CD14-positive monocyte (primary cell): ENCODE measurements at regions not wholly inside any gene's neighbourhood (a gene's known extent, or its start where the extent isn't known, plus 50 kb on each side); places are given as distances from the start of the nearest gene placed in this dataset.
A peak's percentile ranks its signal among the peaks of the same experiment; 100 is the strongest.

Experiments
- DNase-seq, 3 donors: peaks; one replicate each; pipeline ENCODE4 v3.0.0-alpha.2; 2011 to 2022
- H2AFZ ChIP-seq: 2 replicates; pipeline ENCODE4 v1.6.0; 2012; ENCODE audit warnings: mild to moderate bottlenecking, low read depth, low read length, inconsistent platforms; ENCODE audit not compliant: insufficient read depth, poor library complexity, severe bottlenecking
- H3K27ac ChIP-seq, 2 donors: 1 replicate in 1 of 2; 2 replicates in 1 of 2; pipeline ENCODE4 v1.5.1; 2012 to 2013; ENCODE audit warnings: low read length in 2 of 2, control low read depth in 1 of 2, inconsistent platforms in 1 of 2, low read depth in 1 of 2, mild to moderate bottlenecking in 1 of 2
- H3K27me3 ChIP-seq, 2 donors: one replicate each; pipeline versions ENCODE4 v1.6.0 to v1.6.1; 2011 to 2013; ENCODE audit warnings: low read length in 2 of 2; ENCODE audit not compliant: control insufficient read depth in 2 of 2, insufficient read depth in 2 of 2
- H3K36me3 ChIP-seq, 2 donors: replicated peaks in 1 of 2; 1 replicate in 1 of 2; 2 replicates in 1 of 2; pipeline versions ENCODE4 v1.5.1 to v1.6.1; 2012 to 2013; ENCODE audit warnings: low read length in 2 of 2, control low read depth in 1 of 2, inconsistent platforms in 1 of 2, mild to moderate bottlenecking in 1 of 2; ENCODE audit not compliant: insufficient read depth in 2 of 2, control insufficient read depth in 1 of 2
- H3K4me1 ChIP-seq, 2 donors: 1 replicate in 1 of 2; 2 replicates in 1 of 2; pipeline versions ENCODE4 v1.5.1 to v1.6.1; 2012 to 2013; ENCODE audit warnings: low read length in 2 of 2, control low read depth in 1 of 2, inconsistent platforms in 1 of 2, mild to moderate bottlenecking in 1 of 2, moderate library complexity in 1 of 2; ENCODE audit not compliant: insufficient read depth in 2 of 2, control insufficient read depth in 1 of 2
- H3K4me2 ChIP-seq: replicated peaks from 2 replicates; pipeline ENCODE3; 2012; ENCODE audit warnings: low read length, moderate library complexity, mild to moderate bottlenecking; ENCODE audit not compliant: poor library complexity, severe bottlenecking; ENCODE audit errors: extremely low read depth
- H3K4me3 ChIP-seq, 3 experiments: fragments of 200-600 bp in 1 of 3; sonication (generic) in 1 of 3; replicated peaks in 1 of 3; 1 replicate in 2 of 3; 2 replicates in 1 of 3; pipeline ENCODE4 v1.5.1; 2011 to 2013; ENCODE audit warnings: low read length in 3 of 3, mild to moderate bottlenecking in 3 of 3, control low read depth in 2 of 3, low read depth in 2 of 3, inconsistent platforms in 1 of 3, moderate library complexity in 1 of 3
- H3K79me2 ChIP-seq: 2 replicates; pipeline ENCODE4 v1.6.0; 2012; ENCODE audit warnings: mild to moderate bottlenecking, control low read depth, inconsistent platforms, low read length, moderate library complexity; ENCODE audit not compliant: insufficient read depth
- H3K9ac ChIP-seq: 2 replicates; pipeline ENCODE4 v1.6.0; 2017; ENCODE audit warnings: low read length, mild to moderate bottlenecking; ENCODE audit not compliant: insufficient read depth, poor library complexity, severe bottlenecking
- H3K9me3 ChIP-seq, 2 donors: replicated peaks in 1 of 2; 1 replicate in 1 of 2; 2 replicates in 1 of 2; pipeline versions ENCODE4 v1.5.1 to v1.6.1; 2012 to 2013; ENCODE audit warnings: low read length in 2 of 2, control low read depth in 1 of 2; ENCODE audit not compliant: control insufficient read depth in 1 of 2, insufficient read depth in 1 of 2
- H4K20me1 ChIP-seq: 2 replicates; pipeline ENCODE4 v1.6.0; 2012; ENCODE audit warnings: mild to moderate bottlenecking, low read length, control low read depth, moderate library complexity; ENCODE audit not compliant: insufficient read depth
- H3K27ac Mint-ChIP-seq, 7 donors: one replicate each; pipeline ENCODE4 v1.8.0; 2020; ENCODE audit warnings: mild to moderate bottlenecking in 7 of 7, mixed read lengths in 7 of 7, moderate library complexity in 6 of 7, inconsistent platforms in 2 of 7
- H3K27me3 Mint-ChIP-seq, 3 donors: one replicate each; pipeline ENCODE4 v1.8.0; 2021 to 2022; ENCODE audit warnings: low read depth in 3 of 3, mild to moderate bottlenecking in 3 of 3, mixed read lengths in 3 of 3, moderate library complexity in 3 of 3, inconsistent platforms in 1 of 3
- H3K36me3 Mint-ChIP-seq, 2 donors: one replicate each; pipeline ENCODE4 v1.8.0; 2020; ENCODE audit warnings: mixed read lengths in 2 of 2, inconsistent platforms in 1 of 2, mild to moderate bottlenecking in 1 of 2
- H3K4me1 Mint-ChIP-seq: one replicate; pipeline ENCODE4 v1.8.0; 2020; ENCODE audit warnings: mild to moderate bottlenecking, mixed read lengths
- H3K4me3 Mint-ChIP-seq, 2 donors: one replicate each; pipeline ENCODE4 v1.8.0; 2020; ENCODE audit warnings: mild to moderate bottlenecking in 2 of 2, mixed read lengths in 2 of 2, moderate library complexity in 1 of 2
- H3K9me3 Mint-ChIP-seq, 7 donors: one replicate each; pipeline ENCODE4 v1.8.0; 2020 to 2022; ENCODE audit warnings: mixed read lengths in 7 of 7, mild to moderate bottlenecking in 6 of 7, moderate library complexity in 6 of 7, inconsistent platforms in 2 of 7
- WGBS: methylation state at CpG from one replicate; pipeline ENCODE4 v1.1.5; 2013; ENCODE audit warnings: missing lambda C conversion rate; ENCODE audit not compliant: insufficient coverage; 5-methylcytosine and 5-hydroxymethylcytosine counted together
- intact Hi-C, 2 donors: fragments of 100-400 bp; cut with micrococcal nuclease; formaldehyde crosslinking; loops; one replicate each; pipeline versions ENCODE4 v1.15.0 to v1.15.1; 2023
- TF ChIP-seq, protein P1 (sequence below): fragments of 200-600 bp; IDR thresholded peaks from one replicate; pipeline ENCODE4 v1.8.0; 2022; ENCODE audit warnings: antibody characterized with exemption, mild to moderate bottlenecking

DNA sequence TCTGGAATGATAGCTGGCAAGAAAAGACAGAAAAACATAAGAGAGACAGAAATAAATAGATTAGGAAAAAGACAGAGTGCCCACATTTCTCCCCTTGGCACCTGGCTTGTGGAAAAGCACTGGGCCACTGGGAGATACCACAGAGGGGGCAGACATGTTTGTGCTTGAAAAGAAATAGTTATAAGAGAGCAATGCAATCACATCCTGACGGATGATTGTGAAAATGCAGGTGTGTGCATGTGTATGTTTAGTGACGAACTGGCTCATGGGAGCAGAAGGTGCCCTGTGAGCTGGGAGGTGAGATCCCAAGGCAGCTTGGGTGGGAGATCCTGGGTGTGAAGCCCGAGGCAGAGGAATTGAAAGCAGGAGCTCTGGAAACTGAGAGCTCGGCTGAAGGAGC, 617.9 kb downstream of the BCOR start:
- 82% methylated on average over 2 of the region's 4 CpGs for WGBS
- Histone ChIP-seq H4K20me1 (no peaks in the 10 kb centered on the region), H2AFZ (no peak overlapping the region), H3K4me2 (no peak overlapping the region), H3K4me1 (peaks cover 7 to 13% of the 10 kb centered on the region in 2 donors), H3K27ac (no peak overlapping the region), H3K4me3 (no peak overlapping the region), H3K9ac (no peak overlapping the region), H3K79me2 (no peaks in the 10 kb centered on the region), H3K27me3 (no peaks in the 10 kb centered on the region), H3K36me3 (no peaks in the 10 kb centered on the region), H3K9me3 (no peaks in the 10 kb centered on the region)
- intact Hi-C loops: no loop called here
- Mint-ChIP-seq H3K27me3 (peaks cover 3 to 12% (median 4%) of the 10 kb centered on the region in 3 donors), H3K4me3 (no peak overlapping the region), H3K4me1 (peaks cover 16% of the 10 kb centered on the region), H3K9me3 (peaks cover 0 to 2% (median 0%) of the 10 kb centered on the region in 7 donors), H3K27ac (peak overlapping the region in 1 of 7 donors; percentile 1), H3K36me3 (no peaks in the 10 kb centered on the region)
- TF ChIP-seq, protein P1, sequence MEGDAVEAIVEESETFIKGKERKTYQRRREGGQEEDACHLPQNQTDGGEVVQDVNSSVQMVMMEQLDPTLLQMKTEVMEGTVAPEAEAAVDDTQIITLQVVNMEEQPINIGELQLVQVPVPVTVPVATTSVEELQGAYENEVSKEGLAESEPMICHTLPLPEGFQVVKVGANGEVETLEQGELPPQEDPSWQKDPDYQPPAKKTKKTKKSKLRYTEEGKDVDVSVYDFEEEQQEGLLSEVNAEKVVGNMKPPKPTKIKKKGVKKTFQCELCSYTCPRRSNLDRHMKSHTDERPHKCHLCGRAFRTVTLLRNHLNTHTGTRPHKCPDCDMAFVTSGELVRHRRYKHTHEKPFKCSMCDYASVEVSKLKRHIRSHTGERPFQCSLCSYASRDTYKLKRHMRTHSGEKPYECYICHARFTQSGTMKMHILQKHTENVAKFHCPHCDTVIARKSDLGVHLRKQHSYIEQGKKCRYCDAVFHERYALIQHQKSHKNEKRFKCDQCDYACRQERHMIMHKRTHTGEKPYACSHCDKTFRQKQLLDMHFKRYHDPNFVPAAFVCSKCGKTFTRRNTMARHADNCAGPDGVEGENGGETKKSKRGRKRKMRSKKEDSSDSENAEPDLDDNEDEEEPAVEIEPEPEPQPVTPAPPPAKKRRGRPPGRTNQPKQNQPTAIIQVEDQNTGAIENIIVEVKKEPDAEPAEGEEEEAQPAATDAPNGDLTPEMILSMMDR: no peak
- DNase-seq: no peak

DNA sequence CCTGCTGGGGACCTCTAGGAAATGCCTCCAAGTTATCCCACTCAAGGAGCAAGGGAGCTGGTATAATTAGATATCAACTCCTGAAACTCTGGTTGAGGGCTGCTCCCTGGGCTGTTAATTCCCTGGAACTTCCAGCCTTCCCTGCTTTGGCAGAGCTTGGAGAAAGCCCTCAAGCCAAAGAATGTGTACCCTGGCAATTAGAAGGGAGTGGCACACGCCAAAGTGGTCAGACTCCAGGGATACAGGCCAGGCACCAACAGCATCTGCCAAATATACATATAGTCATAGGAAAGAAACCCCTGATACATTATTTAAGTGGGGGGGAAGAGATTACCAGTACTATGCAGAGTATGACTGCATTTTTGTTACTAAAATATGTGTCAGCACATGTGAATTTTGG, 616.8 kb downstream of the BCOR start:
- no peak overlapping the region for H3K4me3 Mint-ChIP-seq
- Histone ChIP-seq H3K27ac (no peak overlapping the region), H3K27me3 (no peaks in the 10 kb centered on the region), H3K79me2 (no peaks in the 10 kb centered on the region), H4K20me1 (no peaks in the 10 kb centered on the region), H3K9me3 (no peaks in the 10 kb centered on the region), H3K36me3 (no peaks in the 10 kb centered on the region), H3K4me3 (no peak overlapping the region), H3K4me1 (peaks cover 7 to 10% of the 10 kb centered on the region in 2 donors), H3K9ac (no peak overlapping the region), H2AFZ (no peak overlapping the region), H3K4me2 (no peak overlapping the region)
- no CpG with 5 or more reads among the region's 1 CpG for WGBS
- intact Hi-C loops: no loop called here
- TF ChIP-seq, protein P1: no peak
- H3K36me3 Mint-ChIP-seq: no peaks in the 10 kb centered on the region
- peak overlapping the region in 1 of 7 donors; percentile 56 for H3K27ac Mint-ChIP-seq
- peaks cover 9% of the 10 kb centered on the region for H3K4me1 Mint-ChIP-seq
- peaks cover 0 to 2% (median 0%) of the 10 kb centered on the region in 7 donors for H3K9me3 Mint-ChIP-seq
- DNase-seq: no peak
- peaks cover 3 to 10% (median 4%) of the 10 kb centered on the region in 3 donors for H3K27me3 Mint-ChIP-seq
